ENCODE measurements at regions not wholly inside any gene's neighbourhood (a gene's known extent, or its start where the extent isn't known, plus 50 kb on each side); places are given as distances from the start of the nearest gene placed in this dataset.

GRCh38 chr12:116482179-116482578 lies 77.0 kb upstream of the MAP1LC3B2 start:
- DNase-seq (ENCODE audit: low read depth in 2 of 3, low spot score in 1 of 3): no peak

- DNase-seq (ENCODE audit: low read depth in 2 of 3, low spot score in 1 of 3): no peak
Measured at GRCh38 chr12:116482859-116483258, 76.3 kb upstream of the MAP1LC3B2 start.

GRCh38 chr12:116483959-116484750 lies 75.0 kb upstream of the MAP1LC3B2 start:
- no peak for DNase-seq (ENCODE audit: low read depth in 2 of 3, low spot score in 1 of 3)

GRCh38 chr12:116484807-116485206 lies 74.4 kb upstream of the MAP1LC3B2 start:
- DNase-seq (ENCODE audit: low read depth in 2 of 3, low spot score in 1 of 3): no peak

GRCh38 chr12:116489116-116489515 lies 70.1 kb upstream of the MAP1LC3B2 start:
- no peak for DNase-seq (ENCODE audit: low read depth in 2 of 3, low spot score in 1 of 3)

- no peak for DNase-seq (ENCODE audit: low read depth in 2 of 3, low spot score in 1 of 3)
Measured at GRCh38 chr12:116490471-116490870, 68.7 kb upstream of the MAP1LC3B2 start.

GRCh38 chr12:116492703-116493324 lies 66.4 kb upstream of the MAP1LC3B2 start:
- DNase-seq (ENCODE audit: low read depth in 2 of 3, low spot score in 1 of 3): no peak

GRCh38 chr12:116495260-116495659 lies 63.9 kb upstream of the MAP1LC3B2 start:
- no peak for DNase-seq (ENCODE audit: low read depth in 2 of 3, low spot score in 1 of 3)

- no peak for DNase-seq (ENCODE audit: low read depth in 2 of 3, low spot score in 1 of 3)
Measured at GRCh38 chr12:116497051-116497591, 62.1 kb upstream of the MAP1LC3B2 start.

- DNase-seq (ENCODE audit: low read depth in 2 of 3, low spot score in 1 of 3): no peak
Measured at GRCh38 chr12:116498471-116498870, 60.7 kb upstream of the MAP1LC3B2 start.

- DNase-seq (ENCODE audit: low read depth in 2 of 3, low spot score in 1 of 3): no peak
Measured at GRCh38 chr12:116502141-116502725, 56.9 kb upstream of the MAP1LC3B2 start.

- DNase-seq (ENCODE audit: low read depth in 2 of 3, low spot score in 1 of 3): no peak
Measured at GRCh38 chr12:116502989-116503496, 56.1 kb upstream of the MAP1LC3B2 start.

- no peak for DNase-seq (ENCODE audit: low read depth in 2 of 3, low spot score in 1 of 3)
Measured at GRCh38 chr12:116504438-116504837, 54.7 kb upstream of the MAP1LC3B2 start.

- DNase-seq (ENCODE audit: low read depth in 2 of 3, low spot score in 1 of 3): no peak
Measured at GRCh38 chr12:116506697-116507064, 52.5 kb upstream of the MAP1LC3B2 start.

GRCh38 chr12:116508145-116509121 lies 50.7 kb upstream of the MAP1LC3B2 start:
- no peak for DNase-seq (ENCODE audit: low read depth in 2 of 3, low spot score in 1 of 3)

All from stimulated activated CD4-positive, alpha-beta T cell treated with anti-CD3 and anti-CD28 coated beads, Interleukin-12 subunit alpha, Interleukin-12 subunit beta, amount 100 ng/mL, for 48 hours (primary cell).